Coronary artery (tissue), 2 donors: ENCODE measurements at regions not wholly inside any gene's neighbourhood (a gene's known extent, or its start where the extent isn't known, plus 50 kb on each side); places are given as distances from the start of the nearest gene placed in this dataset.
"Not testable (repeated sequence)": the region's sequence is repeated elsewhere in the genome, so short reads cannot be mapped to it uniquely, and the experiment has no call there.

ENCODE experiments used
- DNase-seq: peaks from one replicate; pipeline ENCODE4 v3.0.0-alpha.2; 2017; ENCODE audit warnings: low spot score
- H3K27ac ChIP-seq, 2 donors: fragments of 200-600 bp; sonication (generic); one replicate each; pipeline ENCODE4 v1.5.1; 2016 to 2019
- H3K4me3 ChIP-seq: fragments of 200-600 bp; sonication (generic); 2 replicates; pipeline ENCODE4 v1.5.1; 2016; ENCODE audit warnings: mild to moderate bottlenecking, moderate library complexity

DNA sequence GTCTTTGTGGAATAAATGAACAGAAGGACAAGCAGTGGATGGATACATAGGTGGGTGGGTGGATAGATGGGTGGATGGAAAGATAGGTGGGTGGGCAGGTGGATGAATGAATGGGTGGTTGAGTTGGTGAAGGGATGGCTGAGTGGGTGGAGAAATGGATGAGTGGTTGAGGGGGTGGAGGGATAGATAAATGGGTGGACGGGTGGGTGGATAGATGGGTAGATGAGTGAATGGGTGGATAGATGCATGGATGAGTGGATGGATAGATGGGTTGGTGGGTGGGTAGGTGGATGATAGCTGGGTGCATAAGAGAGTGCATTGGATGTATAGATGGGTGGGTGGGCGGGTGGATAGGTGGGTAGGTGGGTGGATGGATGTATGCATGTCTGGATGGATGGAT, 63.5 kb downstream of the UNC93B1 start:
- not testable (repeated sequence) for H3K27ac ChIP-seq, H3K4me3 ChIP-seq, DNase-seq

DNA sequence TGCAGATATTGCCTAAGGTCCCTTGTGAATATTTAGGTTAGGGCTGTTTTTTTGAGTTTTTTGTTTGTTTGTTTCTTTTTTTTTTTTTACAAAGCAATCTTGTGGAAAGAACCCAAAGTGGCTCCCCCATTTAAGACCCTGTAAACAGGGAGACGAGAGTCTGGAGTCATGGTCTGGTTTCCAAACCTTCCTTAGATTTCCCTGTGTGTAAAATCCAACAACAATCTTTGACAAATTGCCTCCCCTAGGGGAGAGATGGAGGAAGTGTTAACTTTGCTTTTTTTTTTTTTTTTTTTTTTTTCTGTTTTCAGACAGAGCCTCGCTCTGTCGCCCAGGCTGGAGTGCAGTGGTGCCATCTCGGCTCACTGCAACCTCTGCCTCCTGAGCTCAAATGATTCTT, 64.9 kb downstream of the UNC93B1 start:
- DNase-seq, H3K27ac ChIP-seq, H3K4me3 ChIP-seq: not testable (repeated sequence)

DNA sequence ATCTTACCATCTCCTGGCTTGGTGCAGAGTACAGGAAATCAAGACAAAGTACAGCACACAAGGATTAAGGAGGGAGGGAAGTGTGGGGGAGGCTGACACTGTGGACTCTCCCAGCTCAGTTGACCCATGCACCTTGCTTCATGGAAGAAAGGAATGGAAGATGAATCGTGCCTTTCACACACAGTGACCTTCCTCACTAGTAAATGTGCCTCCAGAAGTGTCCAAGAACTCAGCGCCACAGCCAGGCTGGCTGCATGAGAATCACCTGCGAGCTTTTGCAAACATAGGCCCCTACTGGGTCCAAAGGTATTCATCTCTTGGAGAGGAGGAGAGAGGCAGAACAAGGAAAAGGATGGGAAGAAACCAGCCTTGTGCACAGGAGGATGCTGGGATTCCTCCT, 65.5 kb downstream of the UNC93B1 start:
- not testable (repeated sequence) for H3K27ac ChIP-seq, H3K4me3 ChIP-seq, DNase-seq

DNA sequence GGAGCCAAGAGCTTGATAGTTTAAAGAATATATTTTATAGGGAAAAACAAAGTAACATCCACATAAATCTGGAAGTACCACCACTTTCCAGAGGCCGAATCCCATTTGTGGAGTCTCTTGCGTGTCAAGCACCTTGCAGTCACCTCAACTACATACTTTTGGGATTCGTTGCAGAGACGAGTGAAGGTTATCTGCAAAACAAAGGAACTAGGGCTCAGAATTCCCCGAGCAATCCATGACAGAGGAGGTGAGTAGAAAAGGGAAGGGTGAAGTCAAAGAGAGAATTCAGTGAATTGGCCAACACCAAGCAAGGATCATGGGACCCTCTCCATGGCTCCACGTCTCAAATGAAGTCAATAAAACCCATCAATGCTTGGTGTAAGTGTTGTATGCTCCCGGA, 80.3 kb downstream of the UNC93B1 start:
- H3K4me3 ChIP-seq, H3K27ac ChIP-seq, DNase-seq: not testable (repeated sequence)

DNA sequence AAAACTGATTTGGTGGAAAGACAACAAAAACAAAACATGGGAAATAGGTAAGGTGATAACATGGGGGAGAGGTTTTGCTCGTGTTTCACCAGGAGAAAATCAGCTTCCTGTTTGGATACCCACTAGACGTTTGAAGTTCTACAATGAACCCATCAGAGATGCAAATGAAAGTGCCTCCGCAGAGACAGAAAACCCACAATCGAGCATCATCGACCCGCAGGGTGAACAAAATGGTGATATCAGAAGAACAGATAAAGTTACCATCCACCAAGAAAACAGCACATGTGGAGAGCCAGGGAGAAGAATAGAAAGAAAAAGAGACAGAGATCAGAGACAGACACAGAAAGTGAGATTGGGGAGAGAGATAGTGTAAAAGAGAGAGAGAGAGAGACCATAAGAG, 83.4 kb downstream of the UNC93B1 start:
- not testable (repeated sequence) for H3K27ac ChIP-seq, DNase-seq, H3K4me3 ChIP-seq

DNA sequence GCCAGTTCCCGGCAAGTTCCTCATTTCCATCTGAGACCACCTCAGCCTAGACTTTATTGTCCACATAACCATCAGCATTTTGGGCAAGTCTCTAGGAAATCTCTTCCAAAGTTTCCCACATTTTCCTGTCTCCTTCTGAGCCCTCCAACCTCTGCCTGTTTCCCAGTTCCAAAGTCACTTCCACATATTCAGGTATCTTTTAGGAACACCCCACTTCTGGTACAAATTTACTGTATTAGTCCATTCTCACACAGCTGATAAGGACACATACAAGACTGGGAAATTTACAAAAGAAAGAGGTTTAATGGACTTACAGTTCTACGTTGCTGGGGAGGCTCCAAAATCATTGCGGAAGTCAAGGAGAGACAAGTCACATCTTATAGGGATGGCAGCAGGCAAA, 91.7 kb downstream of the UNC93B1 start:
- not testable (repeated sequence) for H3K4me3 ChIP-seq, DNase-seq, H3K27ac ChIP-seq

DNA sequence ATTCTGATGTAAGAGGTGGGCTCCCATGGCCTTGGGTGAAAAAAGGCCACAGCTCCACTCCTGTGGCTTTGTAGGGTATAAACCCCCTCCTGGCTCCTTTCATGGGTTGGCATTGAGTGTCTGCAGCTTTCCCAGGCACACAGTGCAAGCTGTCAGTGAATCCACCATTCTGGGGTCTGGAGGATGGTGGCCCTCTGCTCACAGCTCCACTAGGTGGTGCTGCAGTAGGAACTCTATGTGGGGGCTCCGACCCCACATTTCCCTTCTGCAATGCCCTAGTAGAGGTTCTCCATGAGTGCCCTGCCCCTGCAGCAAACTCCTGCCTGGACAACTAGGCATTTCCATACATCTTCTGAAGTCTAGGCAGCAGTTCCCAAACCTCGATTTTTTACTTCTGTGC, 92.7 kb downstream of the UNC93B1 start:
- not testable (repeated sequence) for H3K27ac ChIP-seq, DNase-seq, H3K4me3 ChIP-seq

DNA sequence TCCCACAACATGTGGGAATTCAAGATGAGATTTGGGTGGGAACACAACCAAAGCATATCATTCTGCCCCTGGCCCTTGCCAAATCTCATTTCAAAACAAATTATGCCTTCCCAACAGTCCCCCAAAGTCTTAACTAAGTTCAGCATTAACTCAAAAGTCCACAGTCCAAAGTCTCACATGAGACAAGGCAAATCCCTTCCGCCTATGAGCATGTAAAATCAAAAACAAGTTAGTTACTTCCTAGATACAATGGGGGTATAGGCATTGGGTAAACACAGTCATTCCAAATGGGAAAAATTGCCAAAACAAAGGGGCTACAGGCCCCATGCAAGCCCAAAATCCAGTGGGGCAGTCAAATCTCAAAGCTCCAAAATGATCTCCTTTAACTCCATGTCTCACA, 93.1 kb downstream of the UNC93B1 start:
- DNase-seq, H3K4me3 ChIP-seq, H3K27ac ChIP-seq: not testable (repeated sequence)

DNA sequence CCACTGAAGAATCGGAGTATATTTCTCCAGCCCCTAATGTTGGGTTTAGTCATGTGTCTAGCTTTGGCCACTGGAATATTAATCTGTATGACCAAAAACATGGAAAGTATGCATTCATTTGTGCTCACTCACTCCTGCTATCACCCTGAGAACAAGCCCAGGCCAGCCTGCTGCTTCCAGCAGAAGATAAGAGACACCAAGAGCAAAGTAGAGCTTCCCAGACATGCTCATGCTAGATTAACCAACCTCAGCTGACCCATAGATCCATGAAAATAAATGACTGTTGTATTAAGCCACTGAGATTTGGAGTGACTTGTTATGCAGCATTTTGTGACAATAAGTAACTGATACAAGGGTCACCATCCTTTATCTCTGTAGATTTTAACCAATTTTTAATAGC, 96.9 kb downstream of the UNC93B1 start:
- not testable (repeated sequence) for H3K27ac ChIP-seq, DNase-seq, H3K4me3 ChIP-seq

DNA sequence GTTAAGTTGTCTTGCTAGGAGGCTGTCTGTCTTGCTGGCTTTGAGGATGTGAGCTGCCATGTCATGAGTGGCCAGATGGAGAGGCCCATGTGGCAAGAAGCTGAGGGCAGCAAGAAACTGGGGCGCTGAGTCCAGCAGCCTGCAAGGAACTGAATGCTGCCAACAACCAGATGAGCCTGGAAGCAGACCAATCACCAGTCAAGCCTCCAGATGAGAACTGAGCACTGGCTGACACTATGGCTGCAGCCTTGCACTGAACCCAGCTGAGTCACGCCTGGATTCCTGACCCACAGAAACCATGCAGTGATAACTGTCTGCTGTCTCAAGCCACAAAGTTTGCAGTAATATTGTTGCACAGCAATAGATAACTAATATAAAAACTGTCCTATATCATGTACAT, 104.4 kb downstream of the UNC93B1 start:
- H3K27ac ChIP-seq, H3K4me3 ChIP-seq, DNase-seq: not testable (repeated sequence)

DNA sequence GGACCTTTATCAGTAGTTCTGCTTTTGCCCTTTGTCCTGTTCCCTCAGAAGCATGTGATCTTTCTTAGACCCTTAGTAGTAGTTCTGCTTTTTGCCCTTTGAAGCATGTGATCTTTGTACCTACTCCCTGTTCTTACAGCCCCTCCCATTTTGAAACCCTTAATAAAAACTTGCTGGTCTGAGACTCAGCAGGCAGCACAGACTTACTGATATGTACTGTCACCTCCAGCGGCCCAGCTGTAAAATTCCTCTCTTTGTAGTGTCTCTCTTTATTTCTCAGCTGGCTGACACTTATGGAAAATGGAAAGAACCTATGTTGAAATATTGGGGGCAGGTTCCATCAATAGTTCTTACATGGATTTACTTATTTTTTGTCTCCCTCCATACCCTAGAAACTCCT, 110.4 kb downstream of the UNC93B1 start:
- not testable (repeated sequence) for H3K4me3 ChIP-seq, DNase-seq, H3K27ac ChIP-seq

DNA sequence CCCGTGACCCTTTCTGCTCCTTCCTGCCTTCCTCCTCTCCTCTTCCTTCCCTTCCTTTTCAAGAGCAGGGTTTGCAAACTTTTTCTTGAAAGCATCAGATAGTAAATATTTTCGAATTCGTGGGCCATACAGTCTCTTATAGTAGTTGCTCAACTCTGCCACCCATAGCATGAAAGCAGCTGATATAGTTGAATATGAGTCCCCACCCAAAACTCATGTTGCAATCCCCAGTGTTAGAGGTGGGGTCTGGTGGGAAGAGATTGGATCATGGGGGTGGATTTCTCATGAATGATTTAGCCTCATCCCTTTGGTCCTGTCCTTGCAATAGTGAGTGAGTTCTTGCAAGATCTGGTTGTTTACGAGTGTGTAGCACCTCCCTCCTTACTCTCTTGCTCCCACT, 114.3 kb downstream of the UNC93B1 start:
- not testable (repeated sequence) for H3K4me3 ChIP-seq, H3K27ac ChIP-seq, DNase-seq

DNA sequence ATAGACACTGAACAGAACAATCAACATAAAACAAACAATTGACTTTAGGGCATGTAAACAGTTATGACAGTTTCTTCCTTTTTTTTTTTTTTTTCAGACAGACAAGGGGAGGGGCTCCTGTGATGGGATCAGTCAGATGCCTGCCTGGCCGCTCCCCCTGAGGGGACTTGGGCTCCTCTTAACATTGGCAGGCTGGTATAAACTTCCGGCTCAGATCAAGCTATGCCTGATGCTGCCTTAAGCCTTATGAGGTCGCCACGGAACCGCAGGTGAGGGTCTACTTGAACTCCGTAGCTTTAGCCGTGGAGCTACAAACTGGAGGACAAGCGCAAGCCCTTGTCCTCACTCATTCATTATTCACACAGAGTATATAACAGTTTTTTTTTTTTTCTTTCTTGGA, 115.8 kb downstream of the UNC93B1 start:
- H3K27ac ChIP-seq, DNase-seq, H3K4me3 ChIP-seq: not testable (repeated sequence)

DNA sequence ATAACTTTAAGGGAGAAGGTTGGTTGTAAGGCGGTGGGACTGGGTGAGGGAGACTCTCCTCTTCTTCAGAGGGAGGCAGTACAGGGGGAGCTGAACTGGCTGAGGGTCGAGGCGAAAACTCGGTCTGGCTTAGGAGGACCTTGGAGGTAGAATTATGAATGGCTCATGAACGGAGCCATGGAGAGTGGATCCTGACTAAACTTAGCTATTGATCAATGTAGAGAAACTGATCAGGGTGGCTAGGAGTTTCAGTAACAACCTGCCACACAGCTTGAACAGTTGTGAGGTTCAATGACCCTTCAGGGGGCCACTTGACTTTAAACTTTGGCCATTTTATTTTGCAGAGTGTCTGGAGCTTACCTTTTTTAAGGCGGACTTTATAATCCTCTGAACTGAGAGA, 117.2 kb downstream of the UNC93B1 start:
- H3K4me3 ChIP-seq, DNase-seq, H3K27ac ChIP-seq: not testable (repeated sequence)

DNA sequence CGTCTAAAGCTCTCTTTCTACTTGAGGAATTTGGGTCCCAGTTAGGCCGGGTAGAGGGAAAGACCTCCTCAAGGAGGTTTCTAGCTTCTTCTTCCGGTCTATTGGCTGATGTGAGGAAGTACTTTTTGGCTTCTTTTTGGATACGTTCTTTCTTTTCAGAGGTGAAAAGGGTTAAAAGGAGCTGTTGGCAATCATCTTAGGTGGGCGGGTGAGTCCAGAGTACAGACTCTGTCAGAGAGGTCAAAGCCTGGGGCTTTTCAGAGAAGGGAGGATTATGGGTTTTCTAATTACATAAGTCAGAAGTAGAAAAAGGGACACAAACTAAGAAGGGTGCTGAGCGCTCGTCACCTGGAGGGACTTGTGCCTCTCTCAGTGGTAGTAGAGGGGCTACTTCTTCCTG, 117.7 kb downstream of the UNC93B1 start:
- not testable (repeated sequence) for H3K27ac ChIP-seq, DNase-seq

DNA sequence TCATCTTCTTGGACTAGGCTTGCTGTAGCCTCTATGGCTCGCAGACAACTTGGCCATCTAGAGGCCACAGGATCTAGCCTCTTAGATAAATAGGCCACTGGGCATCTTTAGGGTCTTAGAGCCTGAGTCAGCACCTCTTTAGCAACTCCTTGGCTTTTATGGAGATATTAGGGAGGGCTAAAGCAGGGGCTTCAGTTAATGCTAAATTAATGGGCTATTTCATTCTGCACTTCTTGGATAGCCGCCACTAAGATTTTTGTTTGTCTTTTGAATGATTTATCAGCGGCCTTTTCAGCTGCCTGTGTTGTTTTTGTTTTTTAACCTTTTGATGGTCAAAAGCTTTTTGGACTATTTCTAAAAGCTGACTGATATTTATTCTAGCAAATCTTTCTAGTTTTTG, 118.3 kb downstream of the UNC93B1 start:
- not testable (repeated sequence) for DNase-seq, H3K4me3 ChIP-seq, H3K27ac ChIP-seq

More for the DNA sequence above, 117.7 kb downstream of the UNC93B1 start:
- not testable (repeated sequence) for H3K4me3 ChIP-seq

DNA sequence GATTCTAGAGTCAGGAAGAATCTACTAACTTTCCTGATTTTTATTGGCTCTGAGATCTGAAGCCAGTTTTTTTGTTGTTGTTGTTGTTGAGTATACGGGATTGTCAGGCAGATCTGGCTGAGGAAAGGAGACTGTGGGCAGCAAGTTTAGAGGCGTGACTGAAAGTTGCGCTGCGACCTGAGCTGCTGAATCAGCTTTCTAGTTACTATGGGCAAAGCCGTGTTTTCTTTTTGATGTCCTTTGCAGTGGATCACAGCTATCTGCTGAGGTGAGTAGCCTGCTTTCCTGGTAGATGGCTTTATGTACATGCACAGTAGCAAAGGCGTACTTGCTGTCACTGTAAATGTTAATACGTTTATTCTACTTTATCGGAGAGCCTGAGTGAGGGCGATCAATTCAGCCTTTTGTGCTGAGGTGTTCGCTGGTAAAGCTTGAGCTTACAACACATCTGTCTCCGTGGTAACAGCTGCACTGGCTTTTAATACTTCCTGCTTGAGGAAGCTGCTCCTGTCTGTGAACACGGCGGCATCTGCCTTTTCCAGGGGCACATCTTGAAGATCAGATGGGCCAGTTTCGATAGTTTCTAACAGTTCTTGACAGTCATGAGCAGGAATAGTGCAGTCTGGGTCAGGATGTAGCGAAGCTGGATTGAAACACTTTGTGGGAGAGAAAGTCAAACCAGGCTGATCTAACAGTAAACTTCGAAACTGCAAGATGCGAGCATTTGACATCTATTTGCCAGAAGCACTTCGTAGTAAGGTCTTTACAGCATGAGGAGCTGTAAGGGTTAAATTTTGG, 118.9 kb downstream of the UNC93B1 start:
- H3K4me3 ChIP-seq, DNase-seq, H3K27ac ChIP-seq: not testable (repeated sequence)

DNA sequence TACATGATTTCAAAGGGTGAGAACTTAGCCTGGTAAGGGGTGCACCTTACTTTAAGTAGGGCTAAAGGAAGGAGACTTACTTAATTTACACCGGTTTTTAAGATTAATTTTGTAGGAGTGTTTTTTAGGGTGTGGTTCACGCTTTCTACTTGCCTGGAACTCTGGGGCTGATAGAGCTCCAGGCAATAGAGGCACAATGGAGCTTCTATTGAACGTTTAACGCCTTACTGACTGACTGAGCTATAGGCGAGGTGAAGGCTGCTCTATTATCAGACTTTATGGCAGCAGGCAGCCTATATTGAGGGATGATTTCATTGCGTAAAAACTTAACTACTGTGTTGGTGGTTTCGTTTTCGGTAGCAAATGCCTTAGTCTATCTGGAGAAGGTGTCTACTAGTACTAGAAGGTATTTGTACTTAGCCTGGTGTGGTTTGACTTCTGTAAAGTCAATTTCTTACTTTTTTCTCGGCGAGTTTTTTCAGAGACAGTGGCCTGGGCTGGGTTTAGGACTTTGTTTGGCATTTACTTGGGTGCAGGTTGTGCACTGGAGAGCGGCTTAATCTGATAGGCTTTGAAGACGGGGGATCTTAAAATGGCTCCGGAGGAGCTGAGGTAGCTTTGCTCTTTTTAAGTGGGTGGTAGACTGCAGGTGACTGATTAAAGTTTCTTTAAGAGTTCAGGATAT, 119.7 kb downstream of the UNC93B1 start:
- DNase-seq, H3K4me3 ChIP-seq, H3K27ac ChIP-seq: not testable (repeated sequence)

DNA sequence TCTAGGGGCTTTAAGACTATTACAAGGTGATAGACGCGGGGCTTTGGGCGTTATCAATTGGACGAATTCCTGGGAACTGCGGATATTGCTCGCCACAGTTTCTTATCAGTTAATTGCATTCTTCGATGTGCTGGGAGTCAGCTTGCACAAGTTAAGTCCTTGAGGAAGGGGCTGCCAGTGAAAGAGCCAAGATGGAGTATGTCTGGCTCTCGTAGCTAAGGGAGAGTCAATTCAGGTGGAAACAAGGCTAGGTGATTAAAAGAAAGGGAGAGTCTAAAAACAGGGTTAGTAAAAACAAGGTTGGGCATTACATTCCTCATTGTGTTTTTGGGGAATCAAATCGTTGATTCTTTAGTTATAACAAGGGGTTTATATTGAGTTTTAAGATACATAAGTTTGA, 121.6 kb downstream of the UNC93B1 start:
- not testable (repeated sequence) for H3K4me3 ChIP-seq, DNase-seq, H3K27ac ChIP-seq

DNA sequence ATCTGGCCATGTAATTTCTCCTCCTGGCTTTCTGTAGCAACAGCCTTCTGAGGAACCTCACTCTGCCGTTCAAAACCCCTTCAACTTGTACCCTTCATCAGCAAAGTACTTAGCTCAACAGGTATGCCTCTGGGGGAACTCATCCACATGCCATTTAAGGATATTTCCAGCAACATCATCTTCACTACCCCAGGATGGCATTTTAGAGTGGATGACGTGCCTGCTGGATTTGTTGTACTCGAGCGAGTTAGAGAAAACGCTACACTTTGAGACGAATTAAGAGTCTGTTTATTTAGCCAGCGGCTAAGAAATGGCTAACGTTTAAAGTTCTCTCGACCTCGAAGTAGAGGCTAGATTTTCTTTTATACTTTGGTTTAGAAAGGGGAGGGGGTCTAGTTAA, 122.1 kb downstream of the UNC93B1 start:
- H3K27ac ChIP-seq, DNase-seq, H3K4me3 ChIP-seq: not testable (repeated sequence)
